ENCODE measurements at regions not wholly inside any gene's neighbourhood (a gene's known extent, or its start where the extent isn't known, plus 50 kb on each side); places are given as distances from the start of the nearest gene placed in this dataset.

GRCh38 chr9:95626885-95627558, 110.3 kb upstream of the PTCH1 start:
- DNase-seq (ENCODE audit: low read depth), result no peak

DNA sequence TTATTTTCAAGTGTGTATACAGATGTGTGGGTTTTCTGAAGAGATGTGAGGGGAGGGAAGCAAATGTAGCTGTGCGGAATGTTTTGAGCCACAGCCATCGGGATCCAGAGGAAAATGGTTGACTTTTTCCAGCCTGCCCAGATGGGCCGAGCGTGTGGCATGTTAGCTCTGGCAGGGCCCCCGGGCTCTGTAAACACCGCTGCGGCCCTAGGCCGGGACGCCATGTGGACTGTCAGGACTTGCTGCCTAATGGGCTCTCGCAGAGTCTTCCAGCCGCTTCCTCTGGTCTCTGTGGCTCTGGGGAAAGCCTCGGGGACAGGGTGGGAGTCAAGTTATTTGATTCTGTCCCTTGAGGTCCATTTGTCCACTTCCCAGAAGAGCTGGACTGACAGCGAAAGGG, 109.6 kb upstream of the PTCH1 start:
- no peak for DNase-seq (ENCODE audit: low read depth)
- Histone ChIP-seq H3K27me3 (ENCODE audit: control insufficient read depth, insufficient read depth, low read length) (no peaks in the 10 kb centered on the region), H3K4me3 (ENCODE audit: low read depth, low read length) (no peak overlapping the region), H3K36me3 (ENCODE audit: control insufficient read depth, insufficient read depth, low read length) (no peaks in the 10 kb centered on the region)
- ChIA-PET POLR2A (no interaction called here), CTCF (no interaction called here)
- TF ChIP-seq, protein P1, sequence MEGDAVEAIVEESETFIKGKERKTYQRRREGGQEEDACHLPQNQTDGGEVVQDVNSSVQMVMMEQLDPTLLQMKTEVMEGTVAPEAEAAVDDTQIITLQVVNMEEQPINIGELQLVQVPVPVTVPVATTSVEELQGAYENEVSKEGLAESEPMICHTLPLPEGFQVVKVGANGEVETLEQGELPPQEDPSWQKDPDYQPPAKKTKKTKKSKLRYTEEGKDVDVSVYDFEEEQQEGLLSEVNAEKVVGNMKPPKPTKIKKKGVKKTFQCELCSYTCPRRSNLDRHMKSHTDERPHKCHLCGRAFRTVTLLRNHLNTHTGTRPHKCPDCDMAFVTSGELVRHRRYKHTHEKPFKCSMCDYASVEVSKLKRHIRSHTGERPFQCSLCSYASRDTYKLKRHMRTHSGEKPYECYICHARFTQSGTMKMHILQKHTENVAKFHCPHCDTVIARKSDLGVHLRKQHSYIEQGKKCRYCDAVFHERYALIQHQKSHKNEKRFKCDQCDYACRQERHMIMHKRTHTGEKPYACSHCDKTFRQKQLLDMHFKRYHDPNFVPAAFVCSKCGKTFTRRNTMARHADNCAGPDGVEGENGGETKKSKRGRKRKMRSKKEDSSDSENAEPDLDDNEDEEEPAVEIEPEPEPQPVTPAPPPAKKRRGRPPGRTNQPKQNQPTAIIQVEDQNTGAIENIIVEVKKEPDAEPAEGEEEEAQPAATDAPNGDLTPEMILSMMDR (IDR thresholded peaks at IDR 0.05; ENCODE audit: insufficient read depth, low read depth, low read length), result no peak

More at GRCh38 chr9:95626885-95627558, 110.3 kb upstream of the PTCH1 start:
- ChIA-PET CTCF (no interaction called here), POLR2A (no interaction called here)
- Histone ChIP-seq H3K27me3 (ENCODE audit: control insufficient read depth, insufficient read depth, low read length) (no peaks in the 10 kb centered on the region), H3K4me3 (ENCODE audit: low read depth, low read length) (no peak overlapping the region), H3K36me3 (ENCODE audit: control insufficient read depth, insufficient read depth, low read length) (no peaks in the 10 kb centered on the region)
- TF ChIP-seq, protein P1 (IDR thresholded peaks at IDR 0.05; ENCODE audit: insufficient read depth, low read depth, low read length), result no peak

GRCh38 chr9:95623640-95624039, 106.9 kb upstream of the PTCH1 start:
- peak; percentile 3 for DNase-seq (ENCODE audit: low read depth)
- TF ChIP-seq, protein P1 (IDR thresholded peaks at IDR 0.05; ENCODE audit: insufficient read depth, low read depth, low read length), result no peak
- ChIA-PET CTCF (no interaction called here), POLR2A (no interaction called here)
- Histone ChIP-seq H3K36me3 (ENCODE audit: control insufficient read depth, insufficient read depth, low read length) (no peaks in the 10 kb centered on the region), H3K4me3 (ENCODE audit: low read depth, low read length) (no peak overlapping the region), H3K27me3 (ENCODE audit: control insufficient read depth, insufficient read depth, low read length) (no peaks in the 10 kb centered on the region)

DNA sequence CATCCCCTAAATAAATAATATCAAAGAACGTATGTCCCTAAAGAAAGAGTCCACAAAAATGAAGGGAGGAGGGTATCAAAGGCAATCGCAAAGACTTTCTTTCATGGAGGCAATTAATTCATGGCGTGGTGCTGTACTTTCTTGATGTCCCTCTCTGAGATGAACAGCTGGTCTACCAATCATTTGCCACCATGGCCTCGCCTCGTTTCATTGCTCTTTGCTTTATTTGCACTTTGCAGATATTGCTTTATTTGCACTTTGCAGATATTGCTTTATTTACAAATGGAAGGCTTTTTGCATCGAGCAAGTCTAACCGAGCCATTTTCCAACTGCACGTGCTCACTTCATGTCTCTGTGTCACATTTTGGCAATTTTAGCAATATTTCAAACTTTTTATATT, 104.0 kb upstream of the PTCH1 start:
- ChIA-PET POLR2A (no interaction called here), CTCF (no interaction called here)
- Histone ChIP-seq H3K4me3 (ENCODE audit: low read depth, low read length) (no peak overlapping the region), H3K27me3 (ENCODE audit: control insufficient read depth, insufficient read depth, low read length) (no peaks in the 10 kb centered on the region), H3K36me3 (ENCODE audit: control insufficient read depth, insufficient read depth, low read length) (no peaks in the 10 kb centered on the region)
- TF ChIP-seq, protein P1 (IDR thresholded peaks at IDR 0.05; ENCODE audit: insufficient read depth, low read depth, low read length), result no peak
- no peak for DNase-seq (ENCODE audit: low read depth)

DNA sequence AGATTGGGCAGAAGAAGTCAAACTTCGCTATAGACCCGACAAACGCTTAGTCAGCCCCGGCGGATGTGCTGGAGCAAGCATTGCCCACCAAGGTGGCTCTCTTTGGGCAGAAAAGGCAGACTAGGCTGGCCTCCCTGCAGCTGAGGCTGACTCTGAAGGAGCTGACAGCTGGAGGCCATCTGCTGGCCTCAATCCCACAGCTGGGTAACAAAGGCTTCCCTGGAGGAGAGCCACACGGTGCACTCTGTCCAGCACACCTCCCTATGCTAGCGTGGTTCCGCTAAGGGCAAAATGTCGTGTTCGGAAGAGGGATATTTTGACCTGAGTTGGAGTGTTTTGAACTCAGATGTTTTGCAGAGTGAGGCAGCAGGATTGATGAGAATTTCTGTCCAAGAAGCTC, 103.5 kb upstream of the PTCH1 start:
- CTCF ChIA-PET, result no interaction called here
- DNase-seq (ENCODE audit: low read depth), result no peak
- no peak overlapping the region for H3K4me3 ChIP-seq (ENCODE audit: low read depth, low read length)
- POLR2A ChIA-PET, result no interaction called here
- H3K27me3 ChIP-seq (ENCODE audit: control insufficient read depth, insufficient read depth, low read length), result no peaks in the 10 kb centered on the region
- TF ChIP-seq, protein P1 (IDR thresholded peaks at IDR 0.05; ENCODE audit: insufficient read depth, low read depth, low read length), result no peak
- H3K36me3 ChIP-seq (ENCODE audit: control insufficient read depth, insufficient read depth, low read length), result no peaks in the 10 kb centered on the region

Measured in BJ (cell line).